Body of pancreas (tissue), 4 donors: ENCODE measurements at regions not wholly inside any gene's neighbourhood (a gene's known extent, or its start where the extent isn't known, plus 50 kb on each side); places are given as distances from the start of the nearest gene placed in this dataset.

Experiments used
- CTCF ChIP-seq, 7 experiments: fragments of 450-650 bp in 4 of 7; fragments of 200-600 bp in 3 of 7; sonication (generic) in 3 of 7; IDR thresholded peaks; one replicate each; pipeline ENCODE4 v1.5.1; 2016 to 2019; ENCODE audit warnings: antibody characterized with exemption in 7 of 7
- POLR2A ChIP-seq, 3 donors: fragments of 450-650 bp; IDR thresholded peaks; one replicate each; pipeline ENCODE4 v1.6.1; 2016; ENCODE audit warnings: antibody characterized with exemption in 3 of 3, mild to moderate bottlenecking in 2 of 3

- TF ChIP-seq POLR2A (IDR thresholded peaks at IDR 0.05) (no peak), CTCF (IDR thresholded peaks at IDR 0.05) (no peak)
Observed at GRCh38 chr10:47058032-47058702, 146.9 kb downstream of the PTPN20 start.
